CD14-positive monocyte (primary cell): ENCODE measurements at regions not wholly inside any gene's neighbourhood (a gene's known extent, or its start where the extent isn't known, plus 50 kb on each side); places are given as distances from the start of the nearest gene placed in this dataset.

Source experiments
- DNase-seq, 3 donors: peaks; one replicate each; pipeline ENCODE4 v3.0.0-alpha.2; 2011 to 2022
- H2AFZ ChIP-seq: 2 replicates; pipeline ENCODE4 v1.6.0; 2012; ENCODE audit warnings: mild to moderate bottlenecking, low read depth, low read length, inconsistent platforms; ENCODE audit not compliant: insufficient read depth, poor library complexity, severe bottlenecking
- H3K27ac ChIP-seq, 2 donors: 1 replicate in 1 of 2; 2 replicates in 1 of 2; pipeline ENCODE4 v1.5.1; 2012 to 2013; ENCODE audit warnings: low read length in 2 of 2, control low read depth in 1 of 2, inconsistent platforms in 1 of 2, low read depth in 1 of 2, mild to moderate bottlenecking in 1 of 2
- H3K27me3 ChIP-seq, 2 donors: one replicate each; pipeline versions ENCODE4 v1.6.0 to v1.6.1; 2011 to 2013; ENCODE audit warnings: low read length in 2 of 2; ENCODE audit not compliant: control insufficient read depth in 2 of 2, insufficient read depth in 2 of 2
- H3K36me3 ChIP-seq, 2 donors: replicated peaks in 1 of 2; 1 replicate in 1 of 2; 2 replicates in 1 of 2; pipeline versions ENCODE4 v1.5.1 to v1.6.1; 2012 to 2013; ENCODE audit warnings: low read length in 2 of 2, control low read depth in 1 of 2, inconsistent platforms in 1 of 2, mild to moderate bottlenecking in 1 of 2; ENCODE audit not compliant: insufficient read depth in 2 of 2, control insufficient read depth in 1 of 2
- H3K4me1 ChIP-seq, 2 donors: 1 replicate in 1 of 2; 2 replicates in 1 of 2; pipeline versions ENCODE4 v1.5.1 to v1.6.1; 2012 to 2013; ENCODE audit warnings: low read length in 2 of 2, control low read depth in 1 of 2, inconsistent platforms in 1 of 2, mild to moderate bottlenecking in 1 of 2, moderate library complexity in 1 of 2; ENCODE audit not compliant: insufficient read depth in 2 of 2, control insufficient read depth in 1 of 2
- H3K4me2 ChIP-seq: replicated peaks from 2 replicates; pipeline ENCODE3; 2012; ENCODE audit warnings: low read length, moderate library complexity, mild to moderate bottlenecking; ENCODE audit not compliant: poor library complexity, severe bottlenecking; ENCODE audit errors: extremely low read depth
- H3K4me3 ChIP-seq, 3 experiments: fragments of 200-600 bp in 1 of 3; sonication (generic) in 1 of 3; replicated peaks in 1 of 3; 1 replicate in 2 of 3; 2 replicates in 1 of 3; pipeline ENCODE4 v1.5.1; 2011 to 2013; ENCODE audit warnings: low read length in 3 of 3, mild to moderate bottlenecking in 3 of 3, control low read depth in 2 of 3, low read depth in 2 of 3, inconsistent platforms in 1 of 3, moderate library complexity in 1 of 3
- H3K79me2 ChIP-seq: 2 replicates; pipeline ENCODE4 v1.6.0; 2012; ENCODE audit warnings: mild to moderate bottlenecking, control low read depth, inconsistent platforms, low read length, moderate library complexity; ENCODE audit not compliant: insufficient read depth
- H3K9ac ChIP-seq: 2 replicates; pipeline ENCODE4 v1.6.0; 2017; ENCODE audit warnings: low read length, mild to moderate bottlenecking; ENCODE audit not compliant: insufficient read depth, poor library complexity, severe bottlenecking
- H3K9me3 ChIP-seq, 2 donors: replicated peaks in 1 of 2; 1 replicate in 1 of 2; 2 replicates in 1 of 2; pipeline versions ENCODE4 v1.5.1 to v1.6.1; 2012 to 2013; ENCODE audit warnings: low read length in 2 of 2, control low read depth in 1 of 2; ENCODE audit not compliant: control insufficient read depth in 1 of 2, insufficient read depth in 1 of 2
- H4K20me1 ChIP-seq: 2 replicates; pipeline ENCODE4 v1.6.0; 2012; ENCODE audit warnings: mild to moderate bottlenecking, low read length, control low read depth, moderate library complexity; ENCODE audit not compliant: insufficient read depth
- H3K27ac Mint-ChIP-seq, 7 donors: one replicate each; pipeline ENCODE4 v1.8.0; 2020; ENCODE audit warnings: mild to moderate bottlenecking in 7 of 7, mixed read lengths in 7 of 7, moderate library complexity in 6 of 7, inconsistent platforms in 2 of 7
- H3K27me3 Mint-ChIP-seq, 3 donors: one replicate each; pipeline ENCODE4 v1.8.0; 2021 to 2022; ENCODE audit warnings: low read depth in 3 of 3, mild to moderate bottlenecking in 3 of 3, mixed read lengths in 3 of 3, moderate library complexity in 3 of 3, inconsistent platforms in 1 of 3
- H3K36me3 Mint-ChIP-seq, 2 donors: one replicate each; pipeline ENCODE4 v1.8.0; 2020; ENCODE audit warnings: mixed read lengths in 2 of 2, inconsistent platforms in 1 of 2, mild to moderate bottlenecking in 1 of 2
- H3K4me1 Mint-ChIP-seq: one replicate; pipeline ENCODE4 v1.8.0; 2020; ENCODE audit warnings: mild to moderate bottlenecking, mixed read lengths
- H3K4me3 Mint-ChIP-seq, 2 donors: one replicate each; pipeline ENCODE4 v1.8.0; 2020; ENCODE audit warnings: mild to moderate bottlenecking in 2 of 2, mixed read lengths in 2 of 2, moderate library complexity in 1 of 2
- H3K9me3 Mint-ChIP-seq, 7 donors: one replicate each; pipeline ENCODE4 v1.8.0; 2020 to 2022; ENCODE audit warnings: mixed read lengths in 7 of 7, mild to moderate bottlenecking in 6 of 7, moderate library complexity in 6 of 7, inconsistent platforms in 2 of 7
- CTCF ChIP-seq: fragments of 200-600 bp; IDR thresholded peaks from one replicate; pipeline ENCODE4 v1.8.0; 2022; ENCODE audit warnings: antibody characterized with exemption, mild to moderate bottlenecking
- WGBS: methylation state at CpG from one replicate; pipeline ENCODE4 v1.1.5; 2013; ENCODE audit warnings: missing lambda C conversion rate; ENCODE audit not compliant: insufficient coverage; 5-methylcytosine and 5-hydroxymethylcytosine counted together
- intact Hi-C, 2 donors: fragments of 100-400 bp; cut with micrococcal nuclease; formaldehyde crosslinking; loops; one replicate each; pipeline versions ENCODE4 v1.15.0 to v1.15.1; 2023

- H3K27me3 Mint-ChIP-seq = peaks cover 0 to 1% (median 0%) of the 10 kb centered on the region in 3 donors
- WGBS = no CpG with 5 or more reads among the region's 1 CpG
- no peak overlapping the region for H3K4me2 ChIP-seq
- H4K20me1 ChIP-seq = no peaks in the 10 kb centered on the region
- H3K79me2 ChIP-seq = no peaks in the 10 kb centered on the region
- no peak for TF ChIP-seq CTCF
- H3K27ac ChIP-seq = no peak overlapping the region
- no peaks in the 10 kb centered on the region for H3K36me3 Mint-ChIP-seq
- H3K4me1 ChIP-seq = no peaks in the 10 kb centered on the region
- no peak overlapping the region for H3K4me3 Mint-ChIP-seq
- no peaks in the 10 kb centered on the region for H3K27me3 ChIP-seq
- H3K27ac Mint-ChIP-seq = no peak overlapping the region
- H3K9ac ChIP-seq = no peak overlapping the region
- H3K36me3 ChIP-seq = no peaks in the 10 kb centered on the region
- no peak overlapping the region for H2AFZ ChIP-seq
- no peak overlapping the region for H3K4me3 ChIP-seq
- intact Hi-C loops = no loop called here
- peaks cover 32 to 36% of the 10 kb centered on the region in 2 donors for H3K9me3 ChIP-seq
- H3K4me1 Mint-ChIP-seq = no peaks in the 10 kb centered on the region
- peaks cover 2 to 53% (median 20%) of the 10 kb centered on the region in 7 donors for H3K9me3 Mint-ChIP-seq
- DNase-seq = no peak
Measured at GRCh38 chr5:122256388-122256787, 55.6 kb upstream of the SNCAIP start.

GRCh38 chr5:122257000-122257399, 55.0 kb upstream of the SNCAIP start:
- 96% methylated on average over 8 of the region's 8 CpGs for WGBS
- DNase-seq = no peak
- intact Hi-C loops = no loop called here
- H3K4me2 ChIP-seq = no peak overlapping the region
- H3K27ac Mint-ChIP-seq = no peak overlapping the region
- peaks cover 27 to 34% of the 10 kb centered on the region in 2 donors for H3K9me3 ChIP-seq
- no peak for TF ChIP-seq CTCF
- no peak overlapping the region for H3K27ac ChIP-seq
- H4K20me1 ChIP-seq = no peaks in the 10 kb centered on the region
- no peaks in the 10 kb centered on the region for H3K79me2 ChIP-seq
- H3K27me3 ChIP-seq = no peaks in the 10 kb centered on the region
- H3K4me3 ChIP-seq = no peak overlapping the region
- H3K36me3 Mint-ChIP-seq = no peaks in the 10 kb centered on the region
- H2AFZ ChIP-seq = no peak overlapping the region
- H3K4me1 ChIP-seq = no peaks in the 10 kb centered on the region
- no peak overlapping the region for H3K9ac ChIP-seq
- no peaks in the 10 kb centered on the region for H3K36me3 ChIP-seq
- no peaks in the 10 kb centered on the region for H3K4me1 Mint-ChIP-seq
- peaks cover 2 to 50% (median 19%) of the 10 kb centered on the region in 7 donors for H3K9me3 Mint-ChIP-seq
- peaks cover 0 to 1% (median 0%) of the 10 kb centered on the region in 3 donors for H3K27me3 Mint-ChIP-seq
- H3K4me3 Mint-ChIP-seq = no peak overlapping the region
